ENCODE measurements at regions not wholly inside any gene's neighbourhood (a gene's known extent, or its start where the extent isn't known, plus 50 kb on each side); places are given as distances from the start of the nearest gene placed in this dataset.

DNA sequence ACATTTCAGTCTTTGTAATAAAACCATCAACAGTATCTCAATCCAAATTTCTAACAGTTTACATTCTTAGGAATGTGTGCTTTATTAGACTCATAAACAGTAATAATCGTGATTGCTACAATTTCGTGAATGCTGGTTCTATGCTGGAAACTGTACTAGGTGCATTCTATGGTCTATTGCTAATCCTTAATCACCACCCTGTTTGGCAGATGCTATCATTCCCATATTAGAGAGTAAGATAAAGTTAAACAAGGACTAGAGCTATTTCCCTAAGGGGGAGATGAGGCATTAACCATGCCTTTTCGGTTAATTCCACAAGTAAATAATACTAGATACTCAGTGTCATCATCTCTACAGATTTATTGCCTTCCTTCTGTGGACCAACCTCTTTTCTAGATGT, 244.0 kb downstream of the PAX3 start:
- in situ Hi-C loops (cut with HindIII; ENCODE audit: low pct_unique_long_range_greater_than_20kb, low sequenced_read_pairs), result no loop called here
- DNase-seq (ENCODE audit: low read depth in 1 of 2, low spot score in 1 of 2), result no peak
- no peak for TF ChIP-seq JUND (IDR thresholded peaks at IDR 0.05; ENCODE audit: low read depth)

DNA sequence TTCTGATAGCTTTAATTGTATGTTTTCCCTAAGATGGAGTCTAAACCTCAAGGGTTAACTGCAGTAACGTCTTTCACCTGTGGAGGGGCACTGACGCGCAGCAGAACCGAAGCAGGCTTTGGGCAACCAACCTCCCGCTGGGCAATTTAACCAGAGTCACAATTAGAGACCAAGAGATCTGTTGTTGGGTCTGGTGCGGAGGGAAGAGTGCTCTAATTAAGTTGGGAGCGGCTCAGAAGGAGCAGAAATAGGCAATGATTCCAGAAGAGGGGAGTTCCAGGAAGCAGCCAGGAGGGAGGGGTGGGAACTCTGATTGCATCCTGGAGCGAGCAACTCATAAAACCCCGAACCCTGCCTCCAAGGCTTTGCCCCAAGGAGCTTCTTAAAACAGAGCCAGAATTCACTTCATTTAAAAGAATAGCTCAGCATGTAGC, 245.8 kb downstream of the PAX3 start:
- peak in 1 of 2 experiments; percentile 17 for DNase-seq (ENCODE audit: low read depth in 1 of 2, low spot score in 1 of 2)
- in situ Hi-C loops (cut with HindIII; ENCODE audit: low pct_unique_long_range_greater_than_20kb, low sequenced_read_pairs), result no loop called here
- no peak for TF ChIP-seq JUND (IDR thresholded peaks at IDR 0.05; ENCODE audit: low read depth)

DNA sequence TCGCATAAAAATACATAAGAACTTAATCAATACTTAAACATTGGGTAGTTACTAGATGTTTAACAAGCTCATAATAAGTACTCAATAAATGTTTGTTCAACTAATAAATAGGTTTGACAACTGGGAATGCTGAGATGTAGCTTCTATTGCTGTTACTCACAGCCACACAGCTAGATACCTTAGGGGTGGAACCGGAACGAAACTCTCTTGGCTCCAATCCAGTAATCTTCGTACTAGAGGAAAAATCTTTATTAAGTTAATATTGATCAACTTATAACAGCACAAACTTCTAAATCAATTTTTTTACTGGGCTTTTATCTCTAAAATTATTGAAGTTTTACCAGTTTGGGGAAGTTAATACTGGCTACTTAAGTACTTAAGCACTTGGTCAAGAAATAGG, 247.8 kb downstream of the PAX3 start:
- DNase-seq (ENCODE audit: low read depth in 1 of 2, low spot score in 1 of 2), result no peak
- TF ChIP-seq JUND (IDR thresholded peaks at IDR 0.05; ENCODE audit: low read depth), result no peak
- in situ Hi-C loops (cut with HindIII; ENCODE audit: low pct_unique_long_range_greater_than_20kb, low sequenced_read_pairs), result no loop called here

DNA sequence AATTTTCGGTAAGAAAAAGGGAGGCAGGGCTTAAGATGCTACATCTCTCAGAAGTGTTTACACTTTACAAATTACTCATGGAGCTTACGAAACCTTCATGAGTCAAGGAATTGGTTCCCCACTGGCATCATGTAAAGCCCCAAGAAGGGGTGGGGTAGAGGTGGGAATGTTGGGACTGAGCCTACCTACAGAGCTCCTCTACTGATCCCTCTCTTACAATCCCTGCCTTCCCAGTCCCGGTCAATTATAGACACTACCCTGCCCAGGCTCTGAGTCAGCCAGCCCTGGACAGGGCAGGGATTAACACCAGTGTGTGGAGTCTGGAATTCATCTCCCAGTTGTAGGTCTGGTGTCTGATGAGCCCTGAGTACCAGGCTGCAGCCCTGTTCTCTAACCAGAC, 248.9 kb downstream of the PAX3 start:
- in situ Hi-C loops (cut with HindIII; ENCODE audit: low pct_unique_long_range_greater_than_20kb, low sequenced_read_pairs), result no loop called here
- DNase-seq (ENCODE audit: low read depth in 1 of 2, low spot score in 1 of 2), result no peak
- no peak for TF ChIP-seq JUND (IDR thresholded peaks at IDR 0.05; ENCODE audit: low read depth)

DNA sequence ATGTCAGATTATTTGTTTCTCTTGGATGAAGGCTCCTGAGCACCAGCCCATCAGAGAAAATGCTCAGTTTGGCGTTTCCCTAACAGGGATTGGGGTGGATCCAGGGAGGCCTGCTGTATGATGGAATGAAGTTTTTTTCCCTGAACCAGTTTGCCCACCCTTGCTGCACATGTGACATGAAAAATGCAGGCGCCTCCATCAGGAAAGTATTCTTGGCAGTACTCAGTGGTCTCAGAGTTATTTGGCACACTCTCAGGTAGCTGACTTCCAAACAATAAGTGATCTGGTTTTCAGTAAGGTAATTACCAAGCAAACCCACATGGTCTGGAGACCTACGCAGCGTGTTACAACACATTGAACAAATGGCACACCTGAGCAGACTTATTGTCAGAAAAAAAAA, 254.9 kb downstream of the PAX3 start:
- TF ChIP-seq JUND (IDR thresholded peaks at IDR 0.05; ENCODE audit: low read depth), result no peak
- no peak for DNase-seq (ENCODE audit: low read depth in 1 of 2, low spot score in 1 of 2)
- in situ Hi-C loops (cut with HindIII; ENCODE audit: low pct_unique_long_range_greater_than_20kb, low sequenced_read_pairs), result no loop called here

DNA sequence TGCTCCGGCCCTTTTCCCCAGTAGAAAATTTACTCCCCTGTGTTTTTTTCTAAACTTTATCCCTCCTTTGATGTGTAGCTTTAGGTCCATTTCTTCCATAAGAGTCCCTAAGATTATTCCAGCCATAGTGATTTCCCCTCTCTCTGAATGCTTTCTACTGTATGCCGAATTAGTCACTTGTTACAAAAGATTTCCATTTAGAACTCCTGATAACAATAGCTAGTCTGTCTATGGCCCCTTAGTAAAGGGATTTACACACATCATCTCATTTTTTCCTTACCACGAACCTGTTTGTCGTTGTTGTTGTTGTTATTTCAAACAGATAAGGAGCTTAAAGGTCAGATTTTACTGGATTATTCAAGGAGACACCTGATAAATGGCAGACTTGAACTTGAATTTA, 256.1 kb downstream of the PAX3 start:
- no peak for DNase-seq (ENCODE audit: low read depth in 1 of 2, low spot score in 1 of 2)
- no peak for TF ChIP-seq JUND (IDR thresholded peaks at IDR 0.05; ENCODE audit: low read depth)

DNA sequence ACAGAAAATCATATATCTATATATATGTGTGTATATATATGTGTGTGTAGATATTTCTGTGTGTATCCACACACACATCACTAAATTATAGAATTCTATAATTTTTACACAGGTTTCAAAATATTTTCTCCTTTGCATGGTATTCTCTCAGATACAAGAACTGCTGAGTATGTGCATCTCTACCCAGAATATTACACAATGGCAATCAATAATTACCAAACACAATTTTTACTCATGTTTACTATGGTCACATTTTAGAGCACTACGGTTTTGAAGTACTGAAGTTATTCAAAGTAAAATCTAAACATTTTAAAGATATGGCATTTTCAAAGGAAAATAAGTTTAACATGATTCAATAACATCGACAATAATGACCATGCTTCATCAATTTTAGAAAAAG, 258.5 kb downstream of the PAX3 start:
- no peak for TF ChIP-seq JUND (IDR thresholded peaks at IDR 0.05; ENCODE audit: low read depth)
- in situ Hi-C loops (cut with HindIII; ENCODE audit: low pct_unique_long_range_greater_than_20kb, low sequenced_read_pairs), result no loop called here
- DNase-seq (ENCODE audit: low read depth in 1 of 2, low spot score in 1 of 2), result no peak

More for the DNA sequence above, 256.1 kb downstream of the PAX3 start:
- in situ Hi-C loops (cut with HindIII; ENCODE audit: low pct_unique_long_range_greater_than_20kb, low sequenced_read_pairs), result no loop called here

DNA sequence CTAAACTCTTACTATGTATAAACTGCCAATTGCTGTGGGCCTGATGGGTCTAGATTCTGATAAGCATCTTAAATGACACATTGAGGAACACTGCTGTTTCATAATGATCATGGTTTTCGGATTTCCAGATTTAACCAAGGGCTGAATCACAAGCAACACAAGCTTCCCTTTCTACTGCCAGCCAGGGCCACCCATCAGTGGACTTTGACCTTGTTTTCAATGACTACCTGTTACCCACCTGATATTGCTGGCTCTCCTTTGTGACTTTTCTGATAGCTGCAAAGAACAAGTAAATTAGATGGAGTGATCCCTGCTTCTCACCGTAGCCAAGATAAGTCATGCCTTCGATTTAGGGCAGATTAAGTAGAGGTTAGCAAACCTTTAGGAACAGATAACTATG, 259.0 kb downstream of the PAX3 start:
- DNase-seq (ENCODE audit: low read depth in 1 of 2, low spot score in 1 of 2), result no peak
- in situ Hi-C loops (cut with HindIII; ENCODE audit: low pct_unique_long_range_greater_than_20kb, low sequenced_read_pairs), result no loop called here
- TF ChIP-seq JUND (IDR thresholded peaks at IDR 0.05; ENCODE audit: low read depth), result no peak

DNA sequence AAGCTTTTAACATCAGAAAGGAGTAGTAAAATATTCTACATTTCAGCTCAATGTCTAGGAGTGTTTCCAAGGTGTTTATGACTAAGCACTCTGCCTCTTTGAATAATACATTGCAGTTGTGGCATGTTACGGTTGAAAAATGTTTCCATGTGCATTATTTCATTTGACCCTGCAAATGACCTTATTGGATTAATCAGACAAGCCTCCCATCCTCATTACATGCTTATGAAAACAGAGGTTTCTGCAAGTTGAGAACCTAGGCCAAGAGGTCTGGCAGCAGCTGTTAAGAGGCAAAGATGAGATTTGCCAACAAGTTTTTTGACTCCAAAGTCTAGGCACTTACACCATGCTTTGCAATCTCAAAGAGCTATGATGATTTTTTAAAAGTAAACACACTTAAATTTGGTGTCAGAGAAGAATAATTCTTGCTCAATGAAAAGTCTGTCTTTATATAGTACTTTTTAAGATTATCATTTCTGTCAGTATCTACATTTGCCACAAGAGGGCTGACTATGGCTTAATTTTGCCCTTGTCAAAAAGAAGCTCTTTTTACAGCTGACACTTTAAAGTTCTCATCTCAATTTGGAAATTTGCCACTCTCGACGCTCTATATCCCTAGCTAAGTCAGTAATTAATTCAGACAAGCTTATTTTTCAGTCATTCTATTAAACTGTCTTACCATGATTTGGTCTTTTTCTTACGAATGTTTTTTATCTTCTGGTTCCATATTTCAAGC, 260.6 kb downstream of the PAX3 start:
- TF ChIP-seq JUND (IDR thresholded peaks at IDR 0.05; ENCODE audit: low read depth), result no peak
- peak in 1 of 2 experiments; percentile 7 for DNase-seq (ENCODE audit: low read depth in 1 of 2, low spot score in 1 of 2)
- in situ Hi-C loops (cut with HindIII; ENCODE audit: low pct_unique_long_range_greater_than_20kb, low sequenced_read_pairs), result no loop called here

DNA sequence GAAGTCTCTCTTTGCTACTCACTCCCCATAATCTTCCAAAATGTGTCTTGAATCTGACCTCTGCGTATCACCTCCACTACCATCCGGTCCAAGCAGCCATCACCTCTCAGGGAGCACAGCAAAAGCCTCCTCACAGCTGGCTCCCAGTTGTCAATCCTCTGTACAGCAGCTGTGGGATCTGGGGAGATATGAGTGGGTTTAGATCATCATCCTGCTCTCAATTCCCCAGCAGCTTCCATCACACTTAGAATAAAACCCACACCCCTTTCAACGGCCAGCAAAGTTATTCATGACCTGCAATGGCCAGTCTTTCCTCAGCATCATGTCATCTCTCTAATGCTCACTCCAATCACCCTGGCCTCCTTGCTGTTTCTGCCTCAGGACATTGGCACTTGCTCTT, 261.6 kb downstream of the PAX3 start:
- TF ChIP-seq JUND (IDR thresholded peaks at IDR 0.05; ENCODE audit: low read depth), result no peak
- in situ Hi-C loops (cut with HindIII; ENCODE audit: low pct_unique_long_range_greater_than_20kb, low sequenced_read_pairs), result no loop called here
- no peak for DNase-seq (ENCODE audit: low read depth in 1 of 2, low spot score in 1 of 2)

DNA sequence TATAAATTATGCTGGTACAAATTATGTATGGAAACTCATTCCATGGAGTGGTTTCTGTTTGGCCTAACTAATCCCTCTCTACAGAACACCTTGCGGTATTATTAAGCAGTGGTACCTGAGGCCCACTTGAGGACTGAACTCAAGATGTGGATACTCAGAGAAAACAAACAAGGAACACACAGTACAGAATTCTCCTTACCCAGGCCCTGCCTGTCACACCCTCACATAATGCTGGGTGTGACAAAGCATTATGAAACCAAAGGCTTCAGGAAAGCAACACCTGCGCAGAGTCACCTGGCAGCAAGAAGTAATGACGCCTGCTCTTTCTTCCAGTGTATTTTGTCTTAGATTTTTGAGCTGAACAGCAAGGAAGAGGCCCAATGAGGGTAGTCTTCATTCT, 264.7 kb downstream of the PAX3 start:
- no peak for TF ChIP-seq JUND (IDR thresholded peaks at IDR 0.05; ENCODE audit: low read depth)
- DNase-seq (ENCODE audit: low read depth in 1 of 2, low spot score in 1 of 2), result no peak
- in situ Hi-C loops (cut with HindIII; ENCODE audit: low pct_unique_long_range_greater_than_20kb, low sequenced_read_pairs), result no loop called here

DNA sequence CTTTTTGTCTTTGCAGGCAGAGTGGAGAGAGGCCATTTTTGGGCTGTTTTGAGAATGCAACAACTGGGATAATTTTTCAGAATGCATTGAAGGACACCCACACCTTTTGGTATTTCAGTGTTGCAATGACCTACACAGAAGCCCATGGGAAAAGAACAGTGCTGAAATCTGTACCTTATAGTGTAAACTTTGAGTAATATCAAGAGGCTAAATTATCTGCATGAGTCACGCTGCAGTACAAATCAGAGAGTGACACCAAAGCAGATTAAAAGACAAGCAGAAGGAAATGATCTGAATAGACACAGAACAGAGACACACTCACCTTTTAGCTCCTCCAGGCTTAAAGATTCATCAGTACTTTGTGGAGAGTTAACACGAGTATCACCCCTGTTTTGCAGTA, 265.3 kb downstream of the PAX3 start:
- in situ Hi-C loops (cut with HindIII; ENCODE audit: low pct_unique_long_range_greater_than_20kb, low sequenced_read_pairs), result no loop called here
- TF ChIP-seq JUND (IDR thresholded peaks at IDR 0.05; ENCODE audit: low read depth), result no peak
- no peak for DNase-seq (ENCODE audit: low read depth in 1 of 2, low spot score in 1 of 2)

DNA sequence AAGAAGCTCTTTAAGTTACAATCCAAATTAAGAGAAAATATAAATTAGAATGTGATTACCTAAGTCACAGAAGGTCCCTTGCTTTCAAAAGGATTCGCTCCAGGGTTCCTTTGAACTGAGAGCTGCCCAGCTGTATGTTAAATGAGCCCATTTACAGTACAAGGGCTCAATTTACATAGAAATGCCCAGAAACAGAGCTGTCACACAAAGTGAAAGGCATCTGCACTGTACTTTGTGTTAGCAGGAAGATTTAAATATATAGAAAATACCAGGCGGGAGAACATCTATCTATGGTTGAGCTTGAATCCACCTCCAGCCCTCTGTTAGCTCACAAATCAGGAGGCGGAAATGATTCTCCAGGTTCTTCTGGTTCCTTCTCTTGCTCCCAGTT, 272.9 kb downstream of the PAX3 start:
- DNase-seq (ENCODE audit: low read depth in 1 of 2, low spot score in 1 of 2), result no peak
- in situ Hi-C loops (cut with HindIII; ENCODE audit: low pct_unique_long_range_greater_than_20kb, low sequenced_read_pairs), result no loop called here
- TF ChIP-seq JUND (IDR thresholded peaks at IDR 0.05; ENCODE audit: low read depth), result no peak

All from T47D (cell line).